Brain microvascular endothelial cell (primary cell): ENCODE measurements at regions not wholly inside any gene's neighbourhood (a gene's known extent, or its start where the extent isn't known, plus 50 kb on each side); places are given as distances from the start of the nearest gene placed in this dataset.

Experiments
- DNase-seq: peaks from one replicate; pipeline ENCODE4 v3.0.0-alpha.2; 2020
- H3K27ac ChIP-seq: fragments of 250-450 bp; sonication (Bioruptor Pico); 2 replicates; pipeline ENCODE4 v1.5.1; 2020; ENCODE audit warnings: mild to moderate bottlenecking, moderate library complexity
- H3K27me3 ChIP-seq: fragments of 250-450 bp; sonication (Bioruptor Pico); replicated peaks from 2 replicates; pipeline ENCODE4 v1.5.1; 2020; ENCODE audit warnings: mild to moderate bottlenecking
- H3K36me3 ChIP-seq: fragments of 250-450 bp; sonication (Bioruptor Pico); replicated peaks from 2 replicates; pipeline ENCODE4 v1.5.1; 2020; ENCODE audit warnings: mild to moderate bottlenecking
- H3K4me3 ChIP-seq: 2 replicates; pipeline ENCODE4 v1.5.1; 2011; ENCODE audit warnings: low read depth, mild to moderate bottlenecking, control low read depth, low read length, moderate library complexity
- in situ Hi-C: cut with HindIII; loops from 2 replicates; pipeline ENCODE4 v1.10.0; 2017; ENCODE audit warnings: low sequenced_read_pairs, low pct_ligation_motif_present
- TF ChIP-seq, protein P1 (sequence below): IDR thresholded peaks from 2 replicates; pipeline ENCODE4 v1.5.1; 2011; ENCODE audit warnings: low read depth, mild to moderate bottlenecking, moderate library complexity, low read length, control low read depth, inconsistent platforms; ENCODE audit errors: missing control alignments

DNA sequence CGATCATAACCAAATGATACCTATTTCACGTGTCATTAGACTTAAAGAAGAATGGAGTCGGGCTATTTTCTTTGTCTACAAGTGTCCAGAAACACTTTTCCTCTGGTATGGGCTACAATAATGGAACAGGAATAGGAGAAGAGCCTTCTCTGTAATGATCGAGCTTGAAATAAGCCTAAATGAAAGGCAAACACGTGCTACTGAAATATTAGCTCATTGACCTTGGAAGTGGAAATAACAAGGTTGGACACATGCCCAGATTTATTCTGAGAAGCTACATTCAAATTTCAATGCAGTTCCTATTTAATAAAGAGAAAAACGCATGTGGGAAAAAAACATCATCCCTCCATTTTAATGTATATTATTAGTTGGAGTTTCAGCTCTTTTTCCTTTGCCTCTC lies 254.7 kb upstream of the PTER start:
- in situ Hi-C loops: no loop called here
- no peaks in the 10 kb centered on the region for H3K36me3 ChIP-seq
- no peak overlapping the region for H3K27ac ChIP-seq
- H3K4me3 ChIP-seq: no peak overlapping the region
- no peaks in the 10 kb centered on the region for H3K27me3 ChIP-seq
- no peak for DNase-seq
- TF ChIP-seq, protein P1, sequence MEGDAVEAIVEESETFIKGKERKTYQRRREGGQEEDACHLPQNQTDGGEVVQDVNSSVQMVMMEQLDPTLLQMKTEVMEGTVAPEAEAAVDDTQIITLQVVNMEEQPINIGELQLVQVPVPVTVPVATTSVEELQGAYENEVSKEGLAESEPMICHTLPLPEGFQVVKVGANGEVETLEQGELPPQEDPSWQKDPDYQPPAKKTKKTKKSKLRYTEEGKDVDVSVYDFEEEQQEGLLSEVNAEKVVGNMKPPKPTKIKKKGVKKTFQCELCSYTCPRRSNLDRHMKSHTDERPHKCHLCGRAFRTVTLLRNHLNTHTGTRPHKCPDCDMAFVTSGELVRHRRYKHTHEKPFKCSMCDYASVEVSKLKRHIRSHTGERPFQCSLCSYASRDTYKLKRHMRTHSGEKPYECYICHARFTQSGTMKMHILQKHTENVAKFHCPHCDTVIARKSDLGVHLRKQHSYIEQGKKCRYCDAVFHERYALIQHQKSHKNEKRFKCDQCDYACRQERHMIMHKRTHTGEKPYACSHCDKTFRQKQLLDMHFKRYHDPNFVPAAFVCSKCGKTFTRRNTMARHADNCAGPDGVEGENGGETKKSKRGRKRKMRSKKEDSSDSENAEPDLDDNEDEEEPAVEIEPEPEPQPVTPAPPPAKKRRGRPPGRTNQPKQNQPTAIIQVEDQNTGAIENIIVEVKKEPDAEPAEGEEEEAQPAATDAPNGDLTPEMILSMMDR: no peak

DNA sequence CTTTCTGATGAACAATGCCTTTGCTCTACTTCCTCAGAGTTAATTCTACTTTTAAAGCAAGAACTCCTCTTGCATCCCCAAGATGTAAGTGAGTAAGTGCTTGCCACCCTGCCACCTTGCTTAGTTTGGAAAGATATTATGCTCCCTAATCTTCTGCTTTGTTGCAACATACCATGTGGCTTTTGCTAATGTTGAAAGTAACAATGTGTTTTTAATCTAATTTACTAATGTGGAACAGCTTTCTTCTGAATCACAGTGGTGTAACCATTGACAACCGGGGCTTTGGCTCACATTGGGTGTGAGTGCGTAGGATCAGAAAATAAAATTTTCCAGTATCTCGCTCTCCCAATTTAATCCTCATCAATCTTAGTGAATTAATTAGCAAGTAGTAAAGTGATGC lies 254.1 kb upstream of the PTER start:
- H3K36me3 ChIP-seq: no peaks in the 10 kb centered on the region
- TF ChIP-seq, protein P1: no peak
- H3K4me3 ChIP-seq: no peak overlapping the region
- DNase-seq: no peak
- in situ Hi-C loops: no loop called here
- no peaks in the 10 kb centered on the region for H3K27me3 ChIP-seq
- H3K27ac ChIP-seq: no peak overlapping the region

DNA sequence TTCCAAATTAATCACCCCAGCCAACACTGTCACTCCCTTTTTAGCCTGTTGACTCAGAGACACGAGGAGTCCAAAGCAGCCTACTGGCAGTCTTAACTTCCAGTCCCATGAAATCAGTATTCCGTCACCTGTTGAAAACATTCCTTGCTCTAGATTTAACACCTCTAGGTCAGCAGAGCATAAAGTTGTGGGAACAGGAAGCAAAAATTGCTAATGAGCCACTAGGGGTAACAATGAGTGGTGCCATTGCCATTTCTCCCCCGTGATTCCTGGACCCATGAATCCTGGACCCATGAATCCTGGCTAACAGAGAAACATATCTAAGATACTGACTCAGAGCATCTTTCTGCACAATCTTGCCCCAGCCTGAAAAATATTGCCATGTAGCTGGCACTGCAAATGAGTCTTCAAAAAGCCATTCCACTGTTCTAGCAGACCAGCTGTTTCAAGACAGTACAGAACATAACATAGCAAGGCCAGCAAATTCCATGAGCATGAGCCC lies 252.7 kb upstream of the PTER start:
- in situ Hi-C loops: no loop called here
- TF ChIP-seq, protein P1: no peak
- DNase-seq: no peak
- Histone ChIP-seq H3K27me3 (no peaks in the 10 kb centered on the region), H3K36me3 (no peaks in the 10 kb centered on the region), H3K27ac (no peak overlapping the region), H3K4me3 (no peak overlapping the region)

DNA sequence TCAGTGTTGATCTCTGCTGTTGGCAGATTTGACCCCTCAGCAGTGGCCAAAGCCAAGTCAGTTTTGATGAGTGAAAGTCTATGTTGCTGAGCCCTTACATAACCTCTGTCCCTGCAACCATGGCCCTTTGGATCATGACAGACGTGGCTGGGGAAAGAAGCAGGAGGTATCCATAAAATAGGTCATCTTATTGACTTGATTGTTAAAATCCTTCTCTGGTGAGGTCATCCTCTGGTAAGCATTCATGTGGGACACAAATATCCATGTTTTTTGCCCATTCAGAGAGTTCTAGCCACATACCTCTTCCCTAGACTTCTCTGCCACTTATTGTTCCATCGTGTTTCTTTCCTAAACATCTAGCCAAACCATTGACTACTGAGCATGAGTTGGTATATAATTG lies 251.9 kb upstream of the PTER start:
- no peaks in the 10 kb centered on the region for H3K27me3 ChIP-seq
- no peaks in the 10 kb centered on the region for H3K36me3 ChIP-seq
- H3K27ac ChIP-seq: no peak overlapping the region
- in situ Hi-C loops: no loop called here
- DNase-seq: no peak
- TF ChIP-seq, protein P1: no peak
- no peak overlapping the region for H3K4me3 ChIP-seq

DNA sequence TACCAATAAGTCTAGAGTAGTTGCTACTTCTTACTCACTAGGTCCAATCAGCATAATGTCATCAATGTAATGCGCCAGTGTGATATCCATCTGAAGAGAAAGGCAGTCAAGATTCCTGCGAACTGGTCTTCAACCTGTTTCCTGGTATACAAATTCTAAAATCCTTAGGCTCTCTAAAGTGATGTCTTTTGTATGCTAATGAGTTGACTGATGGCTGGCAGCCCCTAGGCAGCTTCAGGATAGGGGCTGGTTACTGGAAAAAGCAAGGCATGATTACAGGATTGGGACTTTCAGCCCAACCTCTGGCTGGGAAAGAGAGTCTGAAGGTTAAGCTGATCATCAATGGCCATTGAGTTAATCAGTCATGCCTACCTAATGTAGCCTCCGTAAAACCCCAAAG lies 250.2 kb upstream of the PTER start:
- no peaks in the 10 kb centered on the region for H3K36me3 ChIP-seq
- no peak overlapping the region for H3K27ac ChIP-seq
- H3K4me3 ChIP-seq: no peak overlapping the region
- no peaks in the 10 kb centered on the region for H3K27me3 ChIP-seq
- TF ChIP-seq, protein P1: no peak
- in situ Hi-C loops: no loop called here
- DNase-seq: no peak

DNA sequence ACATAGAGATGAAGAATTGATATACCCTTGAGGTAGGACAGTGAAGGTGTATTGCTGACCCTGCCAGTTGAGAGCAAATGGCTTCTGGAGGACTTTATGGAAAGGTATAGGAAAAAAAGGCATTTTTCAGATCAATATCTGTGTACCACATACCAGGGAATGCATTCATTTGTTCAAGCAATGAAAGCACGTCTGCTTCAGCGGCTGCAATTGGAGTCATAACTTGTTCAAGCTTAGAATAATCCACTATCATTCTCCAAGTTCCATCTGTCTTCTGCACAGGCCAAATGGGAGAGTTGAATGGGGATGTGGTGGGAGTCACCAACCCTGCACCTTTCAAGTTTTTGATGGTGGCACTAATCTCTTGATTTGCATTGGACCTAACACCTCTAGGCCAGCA lies 249.6 kb upstream of the PTER start:
- in situ Hi-C loops: no loop called here
- no peaks in the 10 kb centered on the region for H3K36me3 ChIP-seq
- DNase-seq: no peak

More for the DNA sequence above, 249.6 kb upstream of the PTER start:
- Histone ChIP-seq H3K27ac (no peak overlapping the region), H3K4me3 (no peak overlapping the region), H3K27me3 (no peaks in the 10 kb centered on the region)
- TF ChIP-seq, protein P1: no peak
